Fibroblast of the aortic adventitia (primary cell): ENCODE measurements at regions not wholly inside any gene's neighbourhood (a gene's known extent, or its start where the extent isn't known, plus 50 kb on each side); places are given as distances from the start of the nearest gene placed in this dataset.
A peak's percentile ranks its signal among the peaks of the same experiment; 100 is the strongest.

Experiments
- DNase-seq: peaks from one replicate; pipeline ENCODE4 v3.0.0-alpha.2; 2010; ENCODE audit warnings: low read depth
- H3K4me3 ChIP-seq: 2 replicates; pipeline ENCODE4 v1.5.1; 2011; ENCODE audit warnings: low read depth, mild to moderate bottlenecking, control low read depth, low read length, moderate library complexity
- TF ChIP-seq, protein P1 (sequence below): IDR thresholded peaks from 2 replicates; pipeline ENCODE4 v1.5.1; 2011; ENCODE audit warnings: mild to moderate bottlenecking, low read length, control low read depth, inconsistent platforms; ENCODE audit not compliant: insufficient read depth

DNA sequence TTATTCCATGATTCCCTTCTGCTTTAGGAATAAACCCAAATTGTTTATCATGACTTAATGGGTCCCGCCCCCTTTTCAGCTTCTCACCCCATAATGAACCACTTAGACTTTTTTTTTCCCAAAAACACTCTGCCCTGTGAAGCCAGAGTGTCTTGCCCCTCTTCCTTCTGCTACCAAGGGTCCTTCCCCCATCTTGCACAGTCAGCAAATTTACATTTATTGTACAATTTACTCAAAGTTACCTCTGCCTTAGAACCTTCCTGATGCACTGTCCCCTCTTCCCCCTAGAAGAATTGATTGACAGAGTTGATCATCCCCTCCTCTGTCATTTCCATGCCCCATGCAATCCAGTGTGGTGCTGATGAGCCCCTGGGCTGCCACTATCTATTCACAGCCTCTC is 101.5 kb upstream of the PPP2R3A start:
- no peak for DNase-seq
- TF ChIP-seq, protein P1, sequence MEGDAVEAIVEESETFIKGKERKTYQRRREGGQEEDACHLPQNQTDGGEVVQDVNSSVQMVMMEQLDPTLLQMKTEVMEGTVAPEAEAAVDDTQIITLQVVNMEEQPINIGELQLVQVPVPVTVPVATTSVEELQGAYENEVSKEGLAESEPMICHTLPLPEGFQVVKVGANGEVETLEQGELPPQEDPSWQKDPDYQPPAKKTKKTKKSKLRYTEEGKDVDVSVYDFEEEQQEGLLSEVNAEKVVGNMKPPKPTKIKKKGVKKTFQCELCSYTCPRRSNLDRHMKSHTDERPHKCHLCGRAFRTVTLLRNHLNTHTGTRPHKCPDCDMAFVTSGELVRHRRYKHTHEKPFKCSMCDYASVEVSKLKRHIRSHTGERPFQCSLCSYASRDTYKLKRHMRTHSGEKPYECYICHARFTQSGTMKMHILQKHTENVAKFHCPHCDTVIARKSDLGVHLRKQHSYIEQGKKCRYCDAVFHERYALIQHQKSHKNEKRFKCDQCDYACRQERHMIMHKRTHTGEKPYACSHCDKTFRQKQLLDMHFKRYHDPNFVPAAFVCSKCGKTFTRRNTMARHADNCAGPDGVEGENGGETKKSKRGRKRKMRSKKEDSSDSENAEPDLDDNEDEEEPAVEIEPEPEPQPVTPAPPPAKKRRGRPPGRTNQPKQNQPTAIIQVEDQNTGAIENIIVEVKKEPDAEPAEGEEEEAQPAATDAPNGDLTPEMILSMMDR: no peak
- no peak overlapping the region for H3K4me3 ChIP-seq

DNA sequence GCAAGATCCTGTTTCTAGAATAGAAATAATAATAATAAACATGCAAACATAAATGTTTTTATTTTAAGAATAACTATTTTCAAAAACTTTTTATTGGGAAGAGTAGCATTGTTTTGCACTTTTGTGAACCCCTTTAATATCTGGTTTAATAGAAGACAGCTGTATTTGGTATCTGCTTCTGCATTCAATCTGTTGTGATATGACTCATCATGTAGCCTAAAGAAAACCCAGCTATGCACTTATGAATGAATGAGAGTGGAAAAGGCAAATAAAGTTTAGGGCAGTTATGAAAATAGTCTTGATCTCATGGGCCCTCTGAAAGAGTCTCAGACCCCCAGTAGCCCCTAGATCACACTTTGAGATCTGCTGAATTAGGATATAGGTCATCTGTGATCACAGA is 100.4 kb upstream of the PPP2R3A start:
- peak; percentile 47 for DNase-seq
- TF ChIP-seq, protein P1: no peak

DNA sequence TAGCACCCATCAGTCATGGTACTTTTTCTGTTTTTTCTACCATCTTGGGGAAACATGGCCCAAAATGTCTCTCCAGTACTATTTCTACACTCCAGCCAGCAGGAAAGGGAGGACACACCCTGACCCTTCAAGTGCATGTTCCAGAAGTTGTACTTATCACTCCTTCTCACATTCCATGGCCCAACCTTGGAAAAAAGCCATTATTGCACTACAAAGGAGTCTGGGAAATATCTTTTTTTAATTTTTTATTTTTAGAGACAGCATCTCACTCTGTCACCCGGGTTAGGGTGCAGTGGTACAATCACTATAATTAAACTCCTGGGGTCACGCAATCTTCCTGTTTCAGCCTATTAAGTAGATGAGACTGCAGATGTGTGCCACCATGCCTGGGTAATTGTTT is 100.0 kb upstream of the PPP2R3A start:
- TF ChIP-seq, protein P1: no peak
- no peak overlapping the region for H3K4me3 ChIP-seq
- peak; percentile 79 for DNase-seq

More for the DNA sequence above, 100.4 kb upstream of the PPP2R3A start:
- no peak overlapping the region for H3K4me3 ChIP-seq

DNA sequence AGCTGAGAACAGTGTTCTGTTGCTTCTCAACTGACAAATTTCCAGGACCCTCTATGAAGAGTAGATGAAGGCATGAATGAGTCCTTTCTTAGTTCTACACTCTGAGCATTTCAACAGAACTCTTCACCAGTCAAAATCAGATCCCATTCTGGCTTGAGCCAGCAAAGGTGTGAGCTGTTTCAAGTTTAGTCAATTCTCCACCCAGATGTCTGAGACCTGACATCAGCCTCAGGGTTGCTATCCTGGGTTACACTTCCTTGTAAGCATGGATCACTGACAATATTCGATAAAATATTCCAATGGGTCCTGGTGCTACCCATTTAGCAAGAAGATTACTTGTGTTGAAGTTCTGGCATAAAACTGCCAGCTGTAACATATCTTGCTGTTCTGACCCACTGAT is 97.6 kb upstream of the PPP2R3A start:
- no peak for DNase-seq
- TF ChIP-seq, protein P1: no peak

DNA sequence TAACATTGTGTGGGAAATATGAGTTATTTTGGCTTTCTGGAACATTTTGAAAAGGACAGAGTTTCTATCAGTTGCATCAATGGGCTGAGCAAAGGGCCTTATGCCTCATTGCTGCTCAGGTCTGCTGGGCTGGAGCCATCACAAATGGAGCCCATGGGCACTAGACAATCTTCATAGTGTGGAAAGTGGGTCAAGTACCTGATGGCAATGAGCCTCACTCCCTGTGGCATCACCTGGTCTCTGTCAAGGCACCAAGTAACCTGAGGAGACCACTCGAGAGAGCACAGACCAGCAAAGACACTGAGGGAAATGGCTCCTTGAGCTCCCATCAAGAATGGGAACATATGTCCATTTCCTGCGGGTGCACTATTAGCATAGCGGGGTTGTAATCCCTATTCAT is 96.7 kb upstream of the PPP2R3A start:
- no peak for DNase-seq
- H3K4me3 ChIP-seq: no peak overlapping the region

More for the DNA sequence above, 97.6 kb upstream of the PPP2R3A start:
- no peak overlapping the region for H3K4me3 ChIP-seq

DNA sequence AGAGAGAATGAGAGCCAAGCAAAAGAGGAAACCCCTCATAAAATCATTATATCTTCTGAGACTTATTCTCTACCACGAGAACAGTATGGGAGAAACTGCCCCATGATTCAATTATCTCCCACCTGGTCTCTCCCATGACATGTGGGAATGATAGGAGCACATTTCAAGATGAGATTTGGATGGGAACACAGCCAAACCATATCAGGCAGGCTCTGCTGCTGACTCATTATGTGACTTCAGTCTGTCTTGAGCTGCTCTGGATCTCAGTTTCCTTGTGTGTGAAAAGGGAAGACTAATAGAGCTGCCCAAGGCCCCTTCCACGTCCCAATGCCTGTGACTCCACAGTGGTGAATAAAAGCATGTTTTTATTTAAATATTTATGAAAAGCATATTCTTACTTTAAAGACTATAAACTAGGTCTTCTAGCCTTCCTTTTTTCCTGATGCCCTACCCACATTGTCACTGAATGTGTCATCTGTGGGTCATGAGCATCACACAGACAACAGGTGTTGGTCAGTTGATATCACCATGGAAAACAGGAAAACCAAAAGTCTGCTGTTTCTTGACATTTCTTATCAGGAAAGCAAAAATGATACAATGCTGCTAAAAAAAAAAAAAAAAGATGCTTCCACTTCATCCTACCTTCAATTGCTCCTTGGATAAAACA is 96.0 kb upstream of the PPP2R3A start:
- TF ChIP-seq, protein P1: no peak
- no peak overlapping the region for H3K4me3 ChIP-seq
- DNase-seq: no peak

More for the DNA sequence above, 96.7 kb upstream of the PPP2R3A start:
- TF ChIP-seq, protein P1: no peak

DNA sequence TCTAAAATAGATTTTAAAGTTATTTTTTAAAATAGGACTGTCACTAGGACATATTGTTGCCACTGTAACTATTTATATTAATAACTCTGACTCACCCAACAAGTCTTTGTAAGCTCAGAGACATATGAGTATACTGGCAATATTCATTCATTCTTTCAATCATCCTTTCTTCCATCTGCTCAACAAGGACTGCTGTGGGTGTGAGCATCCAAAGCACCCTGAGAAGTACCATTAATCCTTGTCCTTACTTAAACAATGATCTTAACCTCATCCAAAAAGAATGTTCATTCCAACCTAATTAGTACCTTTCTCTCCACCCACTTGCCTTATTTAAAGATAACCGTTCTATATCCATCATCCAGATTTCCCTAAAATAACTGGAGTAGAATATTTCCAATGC is 94.2 kb upstream of the PPP2R3A start:
- TF ChIP-seq, protein P1: no peak
- H3K4me3 ChIP-seq: no peak overlapping the region
- DNase-seq: peak; percentile 38
